Gastrocnemius medialis (tissue), 4 donors: ENCODE measurements at regions not wholly inside any gene's neighbourhood (a gene's known extent, or its start where the extent isn't known, plus 50 kb on each side); places are given as distances from the start of the nearest gene placed in this dataset.

Experiments used
- POLR2A ChIP-seq, 2 donors: fragments of 450-650 bp; IDR thresholded peaks; one replicate each; pipeline ENCODE4 v1.6.1; 2017; ENCODE audit warnings: antibody characterized with exemption in 2 of 2, mild to moderate bottlenecking in 2 of 2, moderate library complexity in 2 of 2
- TF ChIP-seq, protein P1 (sequence below), 5 experiments: fragments of 450-650 bp in 3 of 5; fragments of 200-600 bp in 2 of 5; sonication (generic) in 2 of 5; IDR thresholded peaks in 4 of 5; conservative IDR thresholded peaks in 1 of 5; 1 replicate in 4 of 5; 2 replicates in 1 of 5; pipeline ENCODE4 v1.5.1; 2016 to 2019; ENCODE audit warnings: antibody characterized with exemption in 5 of 5, mild to moderate bottlenecking in 3 of 5, moderate library complexity in 3 of 5

DNA sequence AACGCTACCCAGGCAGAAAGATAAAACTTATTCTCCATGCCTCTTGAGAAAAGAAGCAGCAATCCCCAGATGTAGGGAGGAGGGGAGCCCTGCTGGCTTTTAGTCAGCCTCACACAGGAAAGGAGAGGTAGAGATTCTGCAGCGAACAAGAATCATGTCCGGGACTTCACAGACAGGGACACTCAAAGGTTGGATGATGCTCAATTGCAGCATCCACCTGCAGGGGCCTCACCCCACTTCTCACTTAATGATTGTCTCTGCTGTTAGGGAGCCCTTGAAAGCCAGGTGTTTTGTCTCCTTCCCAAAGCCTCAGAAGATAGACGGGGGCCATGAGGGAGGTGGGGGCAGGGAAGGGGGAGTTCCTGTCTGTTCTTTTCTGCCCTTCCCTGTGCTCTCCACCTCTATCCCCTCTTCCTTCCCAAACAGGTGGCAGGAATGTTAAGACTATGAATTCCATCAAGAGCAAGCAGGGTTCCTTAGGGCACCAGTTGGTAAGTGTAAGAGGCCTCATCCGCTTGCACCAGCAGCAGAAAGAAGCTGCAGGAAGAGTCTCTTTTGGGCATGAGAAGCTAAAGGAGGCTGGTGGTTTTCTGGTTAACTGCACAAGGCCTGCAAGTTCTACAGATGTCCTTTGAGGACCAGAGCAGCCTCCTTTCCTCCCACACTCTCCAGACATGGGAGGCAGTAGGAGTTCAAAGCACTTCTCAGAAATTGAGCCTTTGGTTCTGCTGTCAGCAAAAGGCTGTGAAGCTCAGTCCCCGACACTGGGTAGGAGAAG is 154.7 kb upstream of the TNP1 start:
- TF ChIP-seq, protein P1, sequence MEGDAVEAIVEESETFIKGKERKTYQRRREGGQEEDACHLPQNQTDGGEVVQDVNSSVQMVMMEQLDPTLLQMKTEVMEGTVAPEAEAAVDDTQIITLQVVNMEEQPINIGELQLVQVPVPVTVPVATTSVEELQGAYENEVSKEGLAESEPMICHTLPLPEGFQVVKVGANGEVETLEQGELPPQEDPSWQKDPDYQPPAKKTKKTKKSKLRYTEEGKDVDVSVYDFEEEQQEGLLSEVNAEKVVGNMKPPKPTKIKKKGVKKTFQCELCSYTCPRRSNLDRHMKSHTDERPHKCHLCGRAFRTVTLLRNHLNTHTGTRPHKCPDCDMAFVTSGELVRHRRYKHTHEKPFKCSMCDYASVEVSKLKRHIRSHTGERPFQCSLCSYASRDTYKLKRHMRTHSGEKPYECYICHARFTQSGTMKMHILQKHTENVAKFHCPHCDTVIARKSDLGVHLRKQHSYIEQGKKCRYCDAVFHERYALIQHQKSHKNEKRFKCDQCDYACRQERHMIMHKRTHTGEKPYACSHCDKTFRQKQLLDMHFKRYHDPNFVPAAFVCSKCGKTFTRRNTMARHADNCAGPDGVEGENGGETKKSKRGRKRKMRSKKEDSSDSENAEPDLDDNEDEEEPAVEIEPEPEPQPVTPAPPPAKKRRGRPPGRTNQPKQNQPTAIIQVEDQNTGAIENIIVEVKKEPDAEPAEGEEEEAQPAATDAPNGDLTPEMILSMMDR (IDR thresholded peaks at IDR 0.05 in 4 of 5, conservative IDR thresholded peaks at IDR 0.05 in 1 of 5): no peak
- TF ChIP-seq POLR2A (IDR thresholded peaks at IDR 0.05): no peak
